ENCODE measurements at regions not wholly inside any gene's neighbourhood (a gene's known extent, or its start where the extent isn't known, plus 50 kb on each side); places are given as distances from the start of the nearest gene placed in this dataset.
"Not testable (repeated sequence)": the region's sequence is repeated elsewhere in the genome, so short reads cannot be mapped to it uniquely, and the experiment has no call there.

DNA sequence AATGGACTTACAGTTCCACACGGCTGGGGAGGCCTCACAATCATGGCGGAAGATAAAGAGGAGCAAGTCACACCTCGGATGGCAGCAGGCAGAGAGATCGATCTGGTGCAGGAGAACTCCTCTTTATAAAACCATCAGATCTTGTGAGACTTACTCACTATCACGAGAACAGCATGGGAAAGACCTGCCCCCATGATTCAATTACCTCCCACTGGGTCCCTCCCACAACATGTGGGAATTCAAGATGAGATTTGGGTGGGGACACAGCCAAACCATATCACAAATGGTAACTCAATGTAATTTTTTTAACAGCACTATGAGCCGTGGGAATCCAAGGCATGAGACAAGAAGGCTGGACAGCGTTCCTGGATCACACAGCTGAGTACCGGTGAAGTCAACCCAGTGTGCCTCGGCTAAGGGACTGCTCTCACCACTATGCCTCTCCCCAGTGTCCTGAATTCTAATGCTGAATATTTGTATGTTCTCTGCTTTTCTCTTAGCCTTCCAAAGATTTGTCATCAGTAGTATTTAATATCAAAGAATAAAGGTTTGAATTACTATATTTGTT is 84.3 kb downstream of the IRS2 start:
- DNase-seq, result not testable (repeated sequence)

DNA sequence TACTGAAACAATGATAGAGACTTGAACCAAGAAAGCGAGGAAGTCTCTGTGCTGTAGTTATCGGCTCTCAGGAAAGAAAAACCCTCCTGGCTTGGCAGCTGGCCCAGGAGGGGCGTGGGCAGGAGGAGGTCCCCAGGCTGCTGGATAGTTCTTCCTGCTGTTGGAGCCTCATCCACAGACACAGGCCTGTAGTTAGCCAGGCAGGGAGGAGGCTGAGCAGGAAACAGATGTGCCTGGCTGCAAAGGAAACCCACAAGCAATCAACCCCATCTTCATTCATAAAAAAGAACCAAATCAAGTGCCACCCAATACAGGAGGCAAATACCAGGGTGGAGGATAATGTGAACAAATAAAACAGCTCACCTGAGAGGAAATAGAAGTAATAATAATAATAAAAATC is 86.2 kb downstream of the IRS2 start:
- peak; percentile 77 for DNase-seq

DNA sequence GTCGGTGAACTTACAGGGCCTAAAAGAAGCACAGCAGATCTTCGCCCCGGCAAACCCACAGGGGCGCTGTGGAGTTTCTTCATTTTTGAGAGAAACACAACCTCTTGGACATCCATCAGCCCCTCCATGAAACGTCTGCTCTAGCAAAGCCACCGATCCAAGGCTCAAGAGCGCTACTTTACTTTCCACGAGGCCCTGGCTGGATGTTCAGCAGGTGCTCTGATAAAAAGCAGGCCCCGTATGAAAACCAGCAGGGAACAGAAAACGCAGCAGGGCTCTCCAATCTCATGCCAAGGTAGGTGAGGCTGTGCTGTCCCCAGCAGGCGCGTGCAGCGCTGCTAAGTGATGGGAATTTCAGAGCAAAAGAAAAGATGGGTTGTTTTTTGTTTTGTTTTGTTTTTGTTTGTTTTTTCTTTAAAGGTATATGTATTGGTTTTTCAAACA is 86.7 kb downstream of the IRS2 start:
- no peak for DNase-seq

DNA sequence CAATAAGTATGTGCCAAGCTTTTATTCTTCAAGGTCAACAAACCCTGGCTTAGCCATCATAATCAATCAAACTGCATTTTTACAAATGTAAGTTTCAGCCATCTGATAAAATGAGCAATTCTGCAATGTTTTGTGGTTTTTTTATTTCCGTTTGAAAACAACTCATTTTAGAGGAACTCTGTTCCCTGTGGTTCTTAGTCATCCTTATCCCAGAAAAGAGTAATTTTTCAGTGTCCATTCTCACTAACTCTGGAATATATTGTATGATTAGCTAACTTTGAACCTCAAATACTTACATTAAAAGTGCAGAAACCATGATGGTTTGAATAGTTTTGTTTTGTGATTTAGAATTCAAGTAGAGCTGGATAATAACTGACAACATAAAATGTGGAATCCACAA is 87.6 kb downstream of the IRS2 start:
- DNase-seq, result no peak

DNA sequence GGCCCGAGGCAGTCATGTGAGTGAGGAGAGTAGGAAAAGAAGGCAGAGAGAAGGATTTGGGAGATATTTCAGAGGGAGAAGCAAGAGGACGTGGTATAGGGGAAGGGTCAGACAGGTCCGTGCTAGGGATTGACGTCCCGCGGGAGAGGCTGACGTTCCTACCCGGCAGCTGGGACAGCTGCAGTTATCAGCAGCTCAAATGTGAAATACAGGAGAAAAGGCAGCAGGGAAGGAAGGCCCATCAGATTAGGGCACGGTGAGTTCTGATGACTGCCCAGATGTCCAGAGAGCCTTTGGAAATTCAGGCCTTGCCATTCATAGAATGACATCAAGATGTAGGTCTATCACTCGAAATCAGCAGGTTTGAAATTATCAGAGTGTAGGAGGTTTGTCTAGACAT is 88.4 kb downstream of the IRS2 start:
- no peak for DNase-seq

DNA sequence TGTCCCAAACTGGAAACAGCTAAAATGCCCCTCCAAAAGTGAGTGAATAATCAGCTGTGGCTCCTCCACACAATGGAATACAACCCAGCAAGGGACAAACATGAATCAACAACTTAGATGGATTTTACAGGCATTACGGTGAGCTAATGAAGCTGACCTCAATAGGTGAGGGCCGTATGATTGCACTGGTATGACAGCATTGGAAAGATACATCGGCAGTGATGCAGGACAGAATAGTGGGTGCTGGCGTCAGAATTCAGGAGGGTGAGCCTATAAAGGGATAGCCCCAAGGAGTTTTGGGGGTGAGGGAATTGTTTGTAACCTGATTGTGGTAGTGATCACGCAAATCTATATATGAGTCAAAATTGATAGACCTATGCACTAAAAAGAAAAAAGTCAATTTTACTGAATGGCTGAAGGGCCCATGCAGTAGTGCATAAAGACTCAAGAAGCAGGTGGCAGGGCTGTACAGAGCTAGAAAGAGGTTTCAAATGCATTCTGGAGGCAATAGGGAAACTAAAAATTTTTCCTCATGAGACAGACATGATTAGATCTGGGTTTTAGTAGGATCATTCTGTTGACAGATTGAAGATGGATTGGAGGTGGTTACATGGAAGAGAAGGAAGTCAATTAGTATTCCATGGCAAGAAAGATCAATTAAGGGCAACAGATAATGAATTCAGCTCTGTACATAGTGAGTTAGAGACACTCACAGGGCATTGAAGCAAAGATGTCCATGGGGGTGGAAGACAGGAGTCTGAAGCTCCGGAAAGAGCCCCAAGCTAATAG is 90.8 kb downstream of the IRS2 start:
- DNase-seq, result no peak

DNA sequence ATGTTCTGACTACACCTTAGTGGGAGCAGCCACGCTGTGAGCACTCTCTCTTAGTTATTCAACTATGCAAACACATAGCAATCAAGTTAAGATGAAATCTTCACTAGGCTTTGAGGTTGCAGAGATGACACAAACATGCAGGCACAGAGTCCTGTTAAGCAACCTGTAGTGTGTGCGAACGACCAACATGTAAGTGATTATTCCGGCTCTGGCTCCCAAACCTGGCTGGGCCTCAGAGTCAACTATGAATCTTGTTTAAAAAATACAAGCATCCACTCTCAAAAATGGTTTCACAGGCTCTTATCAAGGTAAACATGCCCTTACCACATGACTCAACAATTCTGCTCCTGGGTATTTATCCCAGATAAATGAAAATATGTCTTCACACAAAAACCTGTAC is 91.4 kb downstream of the IRS2 start:
- DNase-seq, result no peak

DNA sequence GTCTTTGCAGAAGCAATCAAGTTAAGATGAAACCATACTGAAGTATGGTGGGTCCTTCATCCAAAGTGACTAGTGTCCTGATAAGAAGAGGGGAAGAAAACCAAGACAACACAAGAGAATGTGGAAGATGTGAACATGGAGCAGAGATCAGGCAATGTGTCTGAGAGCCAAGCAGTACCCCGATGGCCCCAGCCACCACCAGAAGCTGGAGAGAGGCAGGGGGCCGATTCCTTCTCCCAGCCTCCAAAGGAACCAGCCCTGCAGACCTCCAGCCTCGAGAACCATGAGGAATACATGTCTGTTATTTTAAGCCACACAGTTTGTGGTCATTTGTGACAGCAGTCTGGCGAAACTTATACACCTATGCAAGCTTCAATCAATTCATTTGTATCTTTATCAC is 93.2 kb downstream of the IRS2 start:
- DNase-seq, result no peak

DNA sequence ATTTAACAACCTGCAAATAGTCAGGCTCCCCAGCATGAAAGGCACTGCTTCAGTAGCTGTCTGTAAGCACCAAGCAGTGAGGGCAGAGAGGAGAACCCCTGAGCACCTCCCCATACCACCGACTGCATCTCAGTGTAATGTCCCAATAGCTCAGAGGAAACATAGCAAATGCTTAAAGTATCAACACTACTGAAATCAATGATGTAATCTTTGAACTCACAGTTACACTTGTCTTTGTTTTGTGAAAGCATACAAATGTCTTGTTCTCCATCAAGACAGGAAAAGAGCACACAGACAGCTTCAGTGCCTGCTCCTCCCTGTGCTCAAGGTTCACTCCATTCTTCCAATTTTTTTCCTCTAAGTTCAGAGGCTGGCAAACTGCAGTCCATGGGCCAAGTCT is 94.7 kb downstream of the IRS2 start:
- no peak for DNase-seq

DNA sequence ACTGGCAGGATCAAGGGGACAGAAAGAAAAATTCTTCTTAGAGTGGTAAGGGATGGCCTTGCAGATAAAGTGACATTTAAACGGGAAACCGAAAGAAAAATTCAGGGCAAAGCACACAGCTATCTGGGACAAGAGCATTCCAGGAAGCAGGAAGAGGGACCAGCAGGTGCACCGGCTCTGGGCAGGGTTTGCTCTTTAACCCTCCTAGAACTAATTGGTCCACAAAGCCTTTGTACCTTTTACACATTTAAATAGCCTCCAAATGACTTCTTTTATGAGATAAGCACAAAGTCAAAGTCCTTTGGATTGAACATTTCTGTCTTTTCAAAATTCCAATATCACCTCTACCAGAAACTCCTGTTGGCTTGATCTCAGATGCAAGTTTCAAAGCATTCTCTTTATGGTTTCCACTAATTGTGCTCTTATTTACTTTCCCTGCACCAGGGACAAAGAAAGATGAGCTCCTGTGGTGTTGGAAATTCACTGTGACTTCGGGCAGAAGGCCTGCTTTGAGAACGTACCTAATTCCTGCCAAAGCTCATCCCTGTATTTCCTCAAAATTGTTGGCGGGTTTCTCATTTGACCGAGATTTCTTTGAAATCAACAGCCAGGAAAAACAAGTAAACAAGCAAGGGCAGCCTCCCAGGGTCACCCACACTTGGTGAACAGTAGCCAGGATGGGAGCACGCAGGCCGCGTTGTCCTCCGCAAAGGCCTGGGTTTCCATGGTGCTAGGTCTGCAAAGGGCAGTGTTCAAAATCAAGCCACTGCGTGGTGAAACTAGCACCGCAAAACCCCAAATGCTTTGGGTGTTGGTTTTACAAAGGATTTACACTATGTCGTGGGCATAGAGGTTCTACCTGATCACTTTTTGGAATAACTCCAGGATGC is 98.6 kb downstream of the IRS2 start:
- DNase-seq, result peak; percentile 67

DNA sequence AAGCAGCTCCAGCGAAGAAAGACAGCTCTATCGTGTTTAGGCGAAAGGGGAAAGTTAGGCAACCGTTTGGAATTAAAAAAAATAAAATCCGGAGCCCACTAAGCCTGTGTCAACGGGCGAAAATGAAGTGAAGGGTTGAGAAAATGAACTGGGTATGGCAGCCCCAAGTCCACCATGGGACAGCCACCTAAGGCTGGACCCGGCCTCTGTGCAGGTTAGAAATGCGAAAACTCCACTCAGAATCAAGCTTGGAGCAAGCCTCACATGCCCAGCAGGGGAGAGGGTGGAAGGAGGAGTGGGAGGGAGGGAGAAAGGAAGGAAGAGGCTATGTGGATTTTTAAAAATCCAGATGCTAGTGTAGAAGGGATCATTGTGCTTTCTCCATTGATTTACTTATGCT is 101.2 kb downstream of the IRS2 start:
- no peak for DNase-seq

DNA sequence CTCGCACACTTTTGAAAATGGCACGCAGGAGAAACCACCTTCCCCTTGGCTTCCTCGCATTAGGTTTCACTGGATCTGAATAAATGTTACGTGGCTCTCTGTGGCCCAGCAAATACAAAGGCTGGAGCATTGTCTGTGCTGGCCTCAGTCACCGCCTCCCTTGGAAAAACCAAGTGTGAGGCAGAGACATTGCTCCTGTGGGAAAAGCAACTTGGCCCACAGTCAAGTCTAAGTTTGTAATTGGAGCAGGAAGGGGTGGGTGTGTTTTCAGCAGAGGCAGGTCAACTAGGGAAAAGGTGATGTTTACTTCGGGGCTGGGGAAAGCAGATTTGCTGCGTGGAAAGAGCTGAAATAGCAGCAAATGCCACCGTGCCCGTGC is 101.6 kb downstream of the IRS2 start:
- DNase-seq, result no peak

DNA sequence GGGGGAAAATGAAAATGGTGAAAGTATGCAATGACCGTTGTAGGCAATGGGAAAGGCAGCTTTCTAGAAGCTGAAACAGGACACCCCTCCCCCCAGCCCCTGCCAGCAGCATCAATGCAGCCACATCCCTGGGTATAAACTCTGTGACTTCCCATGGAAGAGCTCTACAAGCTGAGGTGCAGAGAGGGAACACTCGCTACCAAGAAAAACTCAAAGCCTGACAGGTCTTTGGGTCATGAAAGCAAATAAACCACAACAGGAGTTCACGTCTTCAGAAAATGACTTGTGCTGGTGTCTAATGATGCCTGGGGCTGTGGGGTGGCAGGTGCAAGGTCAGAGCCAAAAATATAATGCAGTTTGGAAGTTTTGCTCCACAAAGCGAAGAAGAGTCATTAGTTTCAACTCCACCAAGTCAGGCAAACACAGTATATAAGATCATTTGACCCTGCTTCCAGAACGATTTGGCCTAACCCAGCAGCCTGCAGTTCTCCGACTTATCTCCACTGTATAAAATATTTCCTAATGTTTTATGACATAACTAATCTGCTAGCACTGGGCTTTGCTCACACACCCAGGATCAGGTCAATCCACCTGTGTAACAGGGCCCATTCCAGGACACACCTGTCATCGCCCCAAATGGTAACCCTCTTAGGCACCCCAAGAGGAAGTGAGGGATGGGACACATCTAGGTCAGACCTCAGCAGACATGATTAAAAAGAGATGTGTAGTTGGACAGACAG is 102.1 kb downstream of the IRS2 start:
- DNase-seq, result no peak

DNA sequence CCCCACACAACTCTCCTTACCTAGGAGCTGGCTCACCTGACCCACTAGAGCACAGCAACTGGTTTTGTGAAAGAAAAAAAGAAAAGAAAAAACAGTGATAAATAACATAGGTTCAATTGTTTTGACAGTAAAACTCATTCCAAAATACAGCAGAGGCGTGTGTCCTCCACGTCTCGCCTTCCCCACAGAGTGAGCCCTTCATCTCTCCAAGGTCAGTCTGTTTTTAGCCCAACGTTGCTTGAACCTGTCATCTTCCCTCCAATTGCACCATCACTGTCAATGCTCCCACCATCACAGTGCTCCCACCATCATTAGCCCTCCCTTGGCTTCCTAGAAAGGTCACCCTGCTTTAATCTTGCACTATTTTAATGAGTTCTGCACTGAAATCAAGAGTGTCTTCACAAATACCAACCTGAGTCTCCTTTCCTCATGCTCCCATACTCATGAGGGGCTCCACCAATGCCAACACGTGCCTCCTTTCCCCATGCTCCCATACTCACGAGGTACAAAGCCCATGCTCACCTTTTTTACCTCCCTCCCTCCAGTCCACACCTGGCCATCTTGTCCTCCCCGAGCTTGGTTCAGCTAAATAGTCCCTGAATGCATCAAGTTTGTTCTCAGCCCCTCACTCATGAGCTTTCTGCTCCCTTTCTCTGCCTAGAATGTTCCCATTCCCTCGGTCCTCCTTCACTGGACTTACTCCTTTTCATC is 103.7 kb downstream of the IRS2 start:
- no peak for DNase-seq

DNA sequence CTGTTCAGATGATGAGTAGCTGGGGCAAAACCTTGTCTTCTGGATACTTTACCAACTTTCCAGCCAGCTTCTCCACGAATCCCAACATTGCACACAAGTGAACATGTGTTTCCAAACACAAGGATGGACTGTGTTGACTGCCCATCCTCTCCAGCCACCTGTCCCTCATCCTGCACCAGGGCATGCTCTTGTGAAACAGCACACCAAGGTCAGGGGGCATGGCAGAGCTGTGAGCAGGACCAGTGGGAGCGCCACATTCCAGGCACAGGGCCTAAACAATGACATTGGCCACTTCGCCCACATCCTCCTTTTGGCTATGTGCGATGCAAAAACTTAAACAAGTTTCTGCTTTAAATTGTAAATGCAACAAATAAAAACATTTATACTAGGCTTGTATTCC is 105.5 kb downstream of the IRS2 start:
- no peak for DNase-seq

DNA sequence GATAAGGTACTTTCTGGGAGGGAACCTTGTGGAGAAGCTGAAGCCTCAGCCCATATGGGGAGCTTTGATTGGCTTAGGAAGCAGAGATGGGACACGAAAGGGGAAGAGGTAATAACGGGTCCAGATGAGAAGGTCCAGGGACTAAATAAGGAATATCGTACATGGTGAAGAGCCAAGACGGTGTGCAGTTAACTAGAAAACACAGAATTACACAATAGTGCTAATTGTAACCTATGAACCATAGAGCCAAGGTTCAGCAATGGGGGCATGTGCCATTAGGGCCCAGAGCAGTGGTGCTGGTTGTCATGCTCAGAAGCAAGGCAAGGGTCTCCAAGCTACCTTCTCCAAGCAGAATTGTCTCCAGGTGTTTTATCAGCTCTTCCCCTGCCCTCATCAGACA is 106.1 kb downstream of the IRS2 start:
- no peak for DNase-seq

DNA sequence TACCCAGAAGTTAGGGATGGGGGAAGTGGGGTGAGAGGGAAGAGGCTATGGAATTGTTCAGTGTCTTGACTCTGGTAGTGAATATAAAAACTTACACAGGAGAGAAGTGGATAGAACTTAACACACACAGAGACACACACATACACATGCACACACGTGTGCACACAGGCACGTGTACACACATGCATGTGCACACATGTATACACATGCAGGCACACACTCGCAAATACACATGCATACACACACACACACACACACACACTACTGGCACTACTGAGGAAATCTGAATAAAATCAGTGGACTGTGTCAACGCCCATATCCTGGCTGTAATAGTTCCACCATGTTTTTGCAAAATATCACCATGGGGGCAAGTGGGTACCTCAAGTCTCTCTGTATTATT is 107.9 kb downstream of the IRS2 start:
- DNase-seq, result no peak

DNA sequence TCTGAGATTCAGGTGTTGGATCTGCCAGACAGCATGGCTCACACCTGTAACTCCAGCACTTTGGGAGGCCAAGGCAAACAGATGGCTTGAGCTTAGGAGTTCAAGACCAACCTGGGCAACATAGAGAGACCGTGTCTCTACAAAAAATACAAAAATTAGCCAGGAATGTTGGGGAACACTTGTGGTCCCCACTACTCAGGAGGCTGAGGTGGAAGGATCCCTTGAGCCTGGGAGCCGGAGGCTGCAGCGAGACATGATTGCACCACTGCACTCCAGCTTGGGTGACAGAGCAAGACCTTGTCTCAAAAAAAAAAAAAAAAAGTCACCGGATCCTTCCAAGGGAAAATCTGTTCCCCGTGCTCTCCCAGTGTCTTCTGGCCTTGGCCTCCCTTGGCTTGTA is 109.2 kb downstream of the IRS2 start:
- DNase-seq, result no peak

DNA sequence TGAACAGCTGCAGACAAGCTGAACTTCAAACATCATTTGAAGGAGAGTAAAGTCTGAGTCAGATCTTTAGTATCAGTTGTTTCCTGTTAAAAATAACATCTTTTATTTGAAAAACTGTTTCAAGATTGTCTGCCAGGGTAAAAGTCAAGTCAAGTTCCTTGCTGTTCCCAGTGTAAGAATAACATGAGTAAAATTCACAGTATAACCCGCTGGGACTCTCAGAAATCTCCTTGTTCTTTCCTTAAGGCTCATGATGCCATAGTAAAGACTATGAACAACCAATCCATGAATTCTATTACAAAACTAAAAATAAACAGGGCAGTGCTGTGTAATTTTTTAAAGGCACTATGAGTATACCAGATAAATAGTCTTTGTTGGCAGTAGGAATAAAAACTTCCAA is 112.9 kb downstream of the IRS2 start:
- DNase-seq, result no peak

DNA sequence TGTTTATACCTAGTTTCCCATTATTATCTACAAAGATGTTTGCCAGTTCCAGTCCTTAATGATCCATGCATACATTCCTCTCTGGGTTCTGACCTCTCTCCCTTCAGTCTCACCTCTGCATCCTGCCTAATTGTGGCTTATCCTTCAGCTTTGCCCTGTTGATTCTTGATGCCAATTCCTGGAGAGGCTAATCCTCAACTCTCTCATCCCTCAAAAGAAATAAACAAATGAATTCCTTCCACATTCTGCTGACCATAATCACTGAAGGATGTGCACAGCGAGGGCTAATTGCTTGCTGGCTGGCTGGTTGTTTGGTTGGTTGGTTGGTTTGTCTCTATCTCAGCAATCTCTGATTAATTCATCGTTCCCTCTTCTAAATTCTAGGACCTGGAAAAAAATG is 113.8 kb downstream of the IRS2 start:
- DNase-seq, result no peak

DNA sequence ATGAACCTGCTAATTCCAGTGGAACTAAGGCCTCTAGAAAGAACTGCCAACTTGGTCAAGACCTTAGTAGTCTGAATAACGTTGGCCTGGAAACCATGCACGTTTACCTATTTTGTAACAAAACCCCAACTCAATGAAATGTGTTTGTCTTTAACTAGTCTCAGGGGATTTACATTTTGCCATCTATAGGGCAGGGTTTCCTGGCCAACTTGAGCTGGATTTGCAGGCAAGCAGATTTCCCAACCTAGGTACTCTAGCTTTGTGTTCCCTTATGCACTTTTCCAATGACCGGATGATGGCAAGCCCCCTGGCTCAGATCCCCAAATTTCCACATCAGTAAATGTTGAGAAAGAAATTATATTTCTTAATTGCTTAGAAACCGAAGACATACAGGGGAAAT is 114.5 kb downstream of the IRS2 start:
- DNase-seq, result no peak

DNA sequence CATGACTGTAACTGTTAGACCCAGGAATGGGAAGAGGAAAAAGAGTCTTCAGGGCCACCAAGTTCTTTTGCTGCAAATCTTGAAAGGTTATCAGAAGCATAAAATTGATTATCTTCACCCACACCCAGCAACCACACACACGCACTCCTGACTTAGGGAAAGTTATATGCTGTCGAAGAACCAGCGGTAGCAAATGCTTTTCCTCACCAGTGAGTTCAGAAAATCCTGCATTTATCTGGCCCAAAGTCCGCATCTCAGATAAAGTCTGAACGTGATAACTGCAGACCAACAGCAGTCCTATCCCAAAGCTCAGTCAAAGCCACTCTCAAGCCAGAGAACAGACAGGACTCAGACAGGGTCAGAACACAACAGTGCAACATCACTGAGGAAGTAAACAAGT is 115.6 kb downstream of the IRS2 start:
- no peak for DNase-seq

DNA sequence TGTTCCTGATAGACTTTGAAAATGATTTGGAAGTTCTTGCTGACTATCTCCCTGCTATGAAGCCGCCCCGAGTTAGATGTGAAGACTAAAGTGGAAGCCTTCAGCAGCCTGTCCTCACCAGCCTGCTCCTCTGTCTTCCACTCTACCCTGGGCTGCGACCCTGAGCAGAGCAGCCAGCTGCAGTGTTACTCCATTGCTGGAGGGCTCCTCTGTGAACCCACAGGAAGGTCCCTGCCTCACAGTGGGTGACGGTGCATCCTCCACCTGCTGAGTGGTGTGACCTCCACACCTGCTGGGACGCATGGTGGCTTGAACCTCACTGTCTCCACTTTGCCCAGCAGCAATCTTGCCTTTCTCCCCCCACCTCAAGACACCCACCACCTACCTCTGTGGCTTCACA is 116.4 kb downstream of the IRS2 start:
- no peak for DNase-seq

All from NCI-H748 treated with DMSO at 0.1 percent for 48 hours (cell line).